ENCODE measurements at regions not wholly inside any gene's neighbourhood (a gene's known extent, or its start where the extent isn't known, plus 50 kb on each side); places are given as distances from the start of the nearest gene placed in this dataset.

DNA sequence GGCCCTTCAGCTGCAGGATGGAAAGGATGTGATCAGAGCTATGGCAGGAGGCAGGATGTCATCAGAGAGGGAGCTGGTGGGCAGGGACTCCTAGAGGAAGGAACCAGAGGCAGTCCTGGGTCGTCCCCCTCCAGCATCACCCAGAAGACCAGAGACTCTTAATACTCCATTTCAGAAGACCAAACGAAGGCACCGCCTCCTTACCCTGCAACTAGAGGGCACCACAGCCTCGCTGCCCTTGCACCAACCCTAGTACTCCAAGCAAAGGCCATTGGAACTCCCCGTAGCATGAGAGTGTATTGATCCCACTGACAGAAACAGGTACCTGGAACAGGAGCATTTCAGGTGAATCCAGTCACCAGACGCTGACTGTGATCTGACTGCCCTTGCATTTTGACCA is 598.1 kb downstream of the NPHP4 start:
- Histone ChIP-seq H3K27me3 (ENCODE audit: control insufficient read depth, insufficient read depth, low read length) (no peaks in the 10 kb centered on the region), H3K36me3 (ENCODE audit: control insufficient read depth, insufficient read depth, low read length) (no peaks in the 10 kb centered on the region), H3K4me3 (ENCODE audit: low read depth, low read length) (no peak overlapping the region), H3K9ac (ENCODE audit: low read length) (no peak overlapping the region), H3K4me1 (ENCODE audit: control insufficient read depth, insufficient read depth, low read length) (no peaks in the 10 kb centered on the region), H3K27ac (ENCODE audit: low read depth, low read length) (no peak overlapping the region), H3K9me3 (ENCODE audit: control insufficient read depth, insufficient read depth, low read depth, low read length) (peaks cover 4% of the 10 kb centered on the region; the same call in 1 of the 2 replicates)

DNA sequence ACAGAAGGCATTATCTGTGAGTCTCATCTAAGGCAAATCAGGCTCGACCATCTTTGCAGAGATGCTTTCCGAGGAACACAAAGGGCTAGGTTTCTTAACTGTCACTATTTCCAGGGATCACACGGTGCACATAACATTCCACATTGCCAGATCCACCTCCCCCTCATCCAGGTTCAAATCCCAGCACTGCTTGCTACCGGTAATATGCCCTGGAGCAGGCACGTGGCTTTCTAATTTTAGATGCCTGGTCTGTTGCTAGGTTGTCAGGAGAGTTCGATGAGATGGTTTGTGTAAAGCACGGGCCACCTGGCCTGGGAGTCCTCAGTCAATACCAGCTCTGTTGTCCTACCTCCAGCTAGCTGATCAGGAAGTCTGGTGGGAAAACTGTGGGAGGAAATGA is 598.6 kb downstream of the NPHP4 start:
- no peak overlapping the region for H3K4me3 ChIP-seq (ENCODE audit: low read depth, low read length)
- H3K27me3 ChIP-seq (ENCODE audit: control insufficient read depth, insufficient read depth, low read length) = no peaks in the 10 kb centered on the region
- H3K27ac ChIP-seq (ENCODE audit: low read depth, low read length) = no peak overlapping the region
- no peak overlapping the region for H3K9ac ChIP-seq (ENCODE audit: low read length)
- no peaks in the 10 kb centered on the region for H3K36me3 ChIP-seq (ENCODE audit: control insufficient read depth, insufficient read depth, low read length)
- peaks cover 4% of the 10 kb centered on the region; the same call in 1 of the 2 replicates for H3K9me3 ChIP-seq (ENCODE audit: control insufficient read depth, insufficient read depth, low read depth, low read length)
- H3K4me1 ChIP-seq (ENCODE audit: control insufficient read depth, insufficient read depth, low read length) = no peaks in the 10 kb centered on the region

DNA sequence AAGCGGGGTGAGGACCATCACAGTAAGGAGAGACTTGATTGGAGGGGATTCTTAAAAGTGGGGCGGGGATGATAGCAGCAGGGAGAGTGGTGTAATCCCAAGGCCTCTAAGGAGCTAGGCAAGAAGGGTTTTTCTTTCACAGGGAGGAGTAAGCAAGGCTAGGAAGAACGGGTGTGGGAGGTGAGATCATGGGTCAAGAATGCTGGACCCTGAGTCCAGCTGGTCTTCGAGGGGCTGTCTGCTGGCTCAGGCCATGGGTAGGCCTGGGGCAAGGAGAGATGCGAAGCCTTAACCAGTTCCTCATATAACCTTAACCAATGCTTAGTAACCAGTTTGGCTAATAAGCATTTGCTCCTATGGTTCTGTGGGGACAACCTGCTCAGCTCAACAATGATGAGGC is 599.1 kb downstream of the NPHP4 start:
- H3K4me1 ChIP-seq (ENCODE audit: control insufficient read depth, insufficient read depth, low read length) = no peaks in the 10 kb centered on the region
- no peak overlapping the region for H3K4me3 ChIP-seq (ENCODE audit: low read depth, low read length)
- peaks cover 4% of the 10 kb centered on the region; the same call in 1 of the 2 replicates for H3K9me3 ChIP-seq (ENCODE audit: control insufficient read depth, insufficient read depth, low read depth, low read length)
- H3K27me3 ChIP-seq (ENCODE audit: control insufficient read depth, insufficient read depth, low read length) = no peaks in the 10 kb centered on the region
- H3K9ac ChIP-seq (ENCODE audit: low read length) = no peak overlapping the region
- no peak overlapping the region for H3K27ac ChIP-seq (ENCODE audit: low read depth, low read length)
- no peaks in the 10 kb centered on the region for H3K36me3 ChIP-seq (ENCODE audit: control insufficient read depth, insufficient read depth, low read length)

DNA sequence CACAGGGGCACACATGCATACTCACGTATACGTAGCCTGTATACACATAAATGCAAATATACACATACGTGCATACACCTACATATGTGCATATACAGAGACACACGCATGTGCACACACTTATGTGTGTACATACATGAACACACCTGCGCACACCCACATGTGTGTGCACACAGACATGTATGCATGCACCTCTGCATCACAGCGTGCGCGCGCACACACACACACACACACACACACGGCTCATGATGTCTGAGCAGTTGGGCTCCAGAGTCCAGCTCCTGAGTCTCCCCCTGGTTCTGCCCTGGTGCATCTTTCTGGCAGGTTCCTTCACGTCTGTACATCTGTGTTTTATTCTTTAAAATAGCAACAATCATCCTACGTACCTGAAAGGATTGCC is 600.5 kb downstream of the NPHP4 start:
- Histone ChIP-seq H3K4me3 (ENCODE audit: low read depth, low read length) (no peak overlapping the region), H3K36me3 (ENCODE audit: control insufficient read depth, insufficient read depth, low read length) (no peaks in the 10 kb centered on the region), H3K9ac (ENCODE audit: low read length) (no peak overlapping the region), H3K4me1 (ENCODE audit: control insufficient read depth, insufficient read depth, low read length) (no peaks in the 10 kb centered on the region), H3K9me3 (ENCODE audit: control insufficient read depth, insufficient read depth, low read depth, low read length) (peaks cover 4% of the 10 kb centered on the region; the same call in 1 of the 2 replicates), H3K27me3 (ENCODE audit: control insufficient read depth, insufficient read depth, low read length) (no peaks in the 10 kb centered on the region), H3K27ac (ENCODE audit: low read depth, low read length) (no peak overlapping the region)

DNA sequence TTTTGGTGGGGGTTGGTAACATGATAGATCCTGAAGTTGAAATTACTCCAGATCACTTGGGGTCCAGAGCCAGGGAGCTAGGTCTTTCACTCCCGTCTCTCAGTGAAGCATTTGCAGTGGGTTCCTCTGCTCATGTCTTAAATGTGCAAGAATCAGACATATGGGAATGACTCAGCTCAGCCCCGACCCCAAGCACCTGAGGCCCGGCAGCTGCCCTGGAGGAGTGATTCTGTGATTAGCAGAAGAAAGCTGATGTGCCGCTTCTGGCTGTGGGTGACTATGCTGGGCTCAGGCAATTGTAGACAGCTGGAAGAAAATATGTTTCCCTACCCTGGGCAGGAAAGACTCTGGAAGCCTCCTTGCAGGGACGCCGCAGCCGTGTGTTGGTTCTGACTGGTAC is 601.7 kb downstream of the NPHP4 start:
- Histone ChIP-seq H3K4me1 (ENCODE audit: control insufficient read depth, insufficient read depth, low read length) (no peaks in the 10 kb centered on the region), H3K27me3 (ENCODE audit: control insufficient read depth, insufficient read depth, low read length) (no peaks in the 10 kb centered on the region), H3K36me3 (ENCODE audit: control insufficient read depth, insufficient read depth, low read length) (no peaks in the 10 kb centered on the region), H3K9ac (ENCODE audit: low read length) (no peak overlapping the region), H3K27ac (ENCODE audit: low read depth, low read length) (no peak overlapping the region), H3K4me3 (ENCODE audit: low read depth, low read length) (no peak overlapping the region), H3K9me3 (ENCODE audit: control insufficient read depth, insufficient read depth, low read depth, low read length) (no peaks in the 10 kb centered on the region)

DNA sequence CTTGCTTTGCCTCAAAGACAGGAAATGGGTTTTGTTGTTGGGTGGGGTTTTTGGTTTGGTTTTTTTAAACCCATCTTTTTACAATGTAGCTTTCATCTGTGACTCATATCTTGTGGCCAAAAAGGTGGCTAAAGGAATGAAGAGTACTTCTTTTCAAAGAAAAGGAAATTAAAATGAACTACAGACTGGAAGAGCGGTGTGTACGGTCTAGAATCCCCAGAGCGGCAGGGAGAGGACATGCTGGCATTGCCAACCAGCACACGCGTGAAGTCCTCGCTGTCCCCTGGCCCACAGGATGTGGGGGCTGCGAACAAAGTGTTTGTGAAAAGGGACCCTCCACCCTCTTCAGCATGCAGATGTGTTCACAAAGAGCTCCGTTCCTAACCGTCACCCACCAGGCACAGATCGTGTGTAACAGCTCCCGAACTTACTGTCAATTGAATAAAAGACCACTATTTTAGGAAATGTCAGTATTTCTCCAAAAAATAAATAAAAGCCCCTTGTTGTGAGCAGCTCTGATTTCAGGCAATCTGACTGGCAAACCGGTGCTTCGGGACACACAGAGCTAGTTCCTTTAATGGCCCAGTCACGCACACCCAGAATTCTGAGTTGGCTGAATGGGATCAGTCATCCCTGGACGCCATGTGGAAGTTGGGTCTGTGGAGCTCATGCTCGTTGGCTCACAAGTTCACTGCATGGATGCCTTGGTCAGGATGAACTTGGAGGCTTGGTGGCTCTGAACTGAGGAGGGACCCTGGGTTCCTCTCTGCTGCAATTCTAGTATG is 602.9 kb downstream of the NPHP4 start:
- no peak overlapping the region for H3K27ac ChIP-seq (ENCODE audit: low read depth, low read length)
- H3K4me1 ChIP-seq (ENCODE audit: control insufficient read depth, insufficient read depth, low read length) = no peaks in the 10 kb centered on the region
- H3K36me3 ChIP-seq (ENCODE audit: control insufficient read depth, insufficient read depth, low read length) = no peaks in the 10 kb centered on the region
- H3K4me3 ChIP-seq (ENCODE audit: low read depth, low read length) = no peak overlapping the region
- no peaks in the 10 kb centered on the region for H3K9me3 ChIP-seq (ENCODE audit: control insufficient read depth, insufficient read depth, low read depth, low read length)
- no peaks in the 10 kb centered on the region for H3K27me3 ChIP-seq (ENCODE audit: control insufficient read depth, insufficient read depth, low read length)
- no peak overlapping the region for H3K9ac ChIP-seq (ENCODE audit: low read length)

DNA sequence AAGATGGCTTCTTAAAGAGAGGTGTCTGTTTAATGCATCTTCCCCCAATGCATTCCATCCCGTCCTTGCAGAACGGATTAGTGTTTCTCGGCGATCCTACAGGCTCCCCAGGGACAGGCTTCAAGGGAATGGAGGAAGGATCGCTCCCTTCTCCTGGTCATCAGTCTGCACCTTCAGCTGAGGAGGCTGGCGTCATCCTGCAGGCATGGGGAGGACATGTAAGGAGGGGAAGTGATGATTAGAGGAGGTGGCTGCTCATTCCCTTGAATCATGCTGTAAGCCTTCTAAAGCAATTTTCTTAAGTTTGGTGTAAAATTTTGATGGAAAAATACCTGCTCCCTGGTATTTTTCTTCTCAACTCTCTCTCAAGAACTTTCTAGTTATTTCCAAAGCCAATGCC is 603.6 kb downstream of the NPHP4 start:
- Histone ChIP-seq H3K36me3 (ENCODE audit: control insufficient read depth, insufficient read depth, low read length) (no peaks in the 10 kb centered on the region), H3K9me3 (ENCODE audit: control insufficient read depth, insufficient read depth, low read depth, low read length) (no peaks in the 10 kb centered on the region), H3K4me3 (ENCODE audit: low read depth, low read length) (no peak overlapping the region), H3K9ac (ENCODE audit: low read length) (no peak overlapping the region), H3K27me3 (ENCODE audit: control insufficient read depth, insufficient read depth, low read length) (no peaks in the 10 kb centered on the region), H3K27ac (ENCODE audit: low read depth, low read length) (no peak overlapping the region), H3K4me1 (ENCODE audit: control insufficient read depth, insufficient read depth, low read length) (no peaks in the 10 kb centered on the region)

DNA sequence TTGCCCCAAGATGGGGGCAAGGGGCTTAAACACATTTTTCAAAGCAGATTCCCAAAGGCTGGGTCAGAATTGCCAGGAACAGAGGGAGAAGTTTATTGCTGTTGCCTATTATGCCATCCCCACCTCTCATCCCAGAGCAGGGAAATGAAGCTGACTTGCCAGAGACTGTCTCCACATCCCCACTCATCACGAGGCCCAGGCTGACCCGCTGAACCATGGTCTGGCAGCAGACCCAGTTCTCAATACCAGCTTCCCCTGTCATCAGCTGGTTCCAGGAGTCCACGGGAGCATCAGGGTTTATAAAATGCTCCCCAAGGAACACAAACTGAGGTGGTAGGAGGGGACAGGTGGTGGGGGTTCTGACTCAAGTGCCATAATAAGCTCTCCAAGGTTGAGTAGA is 605.9 kb downstream of the NPHP4 start:
- Histone ChIP-seq H3K4me1 (ENCODE audit: control insufficient read depth, insufficient read depth, low read length) (no peaks in the 10 kb centered on the region), H3K9ac (ENCODE audit: low read length) (no peak overlapping the region), H3K27me3 (ENCODE audit: control insufficient read depth, insufficient read depth, low read length) (peaks cover 3% of the 10 kb centered on the region; the same call in 1 of the 2 replicates), H3K9me3 (ENCODE audit: control insufficient read depth, insufficient read depth, low read depth, low read length) (no peaks in the 10 kb centered on the region), H3K36me3 (ENCODE audit: control insufficient read depth, insufficient read depth, low read length) (no peaks in the 10 kb centered on the region), H3K4me3 (ENCODE audit: low read depth, low read length) (no peak overlapping the region), H3K27ac (ENCODE audit: low read depth, low read length) (no peak overlapping the region)

DNA sequence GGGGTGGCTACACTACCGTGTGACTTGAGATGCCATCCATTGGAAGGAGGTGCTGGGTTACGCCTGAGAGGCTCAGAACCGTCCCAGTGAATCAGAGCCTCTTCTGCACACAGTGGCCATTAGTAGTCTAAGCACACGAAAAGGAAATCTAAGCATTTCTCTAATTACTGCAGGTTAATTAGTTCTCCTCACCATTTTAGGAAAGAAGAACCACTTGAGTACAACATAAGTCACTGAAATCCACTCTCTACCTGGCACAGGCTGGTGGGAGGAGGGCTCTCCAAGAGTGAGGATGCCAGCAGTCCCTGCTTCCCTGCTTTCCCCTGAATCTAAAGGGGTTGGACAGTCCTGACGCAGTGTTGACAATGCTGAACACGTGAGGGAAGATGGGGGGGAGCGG is 606.3 kb downstream of the NPHP4 start:
- Histone ChIP-seq H3K27me3 (ENCODE audit: control insufficient read depth, insufficient read depth, low read length) (peaks cover 3% of the 10 kb centered on the region; the same call in 1 of the 2 replicates), H3K27ac (ENCODE audit: low read depth, low read length) (no peak overlapping the region), H3K9me3 (ENCODE audit: control insufficient read depth, insufficient read depth, low read depth, low read length) (no peaks in the 10 kb centered on the region), H3K36me3 (ENCODE audit: control insufficient read depth, insufficient read depth, low read length) (no peaks in the 10 kb centered on the region), H3K4me3 (ENCODE audit: low read depth, low read length) (no peak overlapping the region), H3K9ac (ENCODE audit: low read length) (no peak overlapping the region), H3K4me1 (ENCODE audit: control insufficient read depth, insufficient read depth, low read length) (no peaks in the 10 kb centered on the region)

DNA sequence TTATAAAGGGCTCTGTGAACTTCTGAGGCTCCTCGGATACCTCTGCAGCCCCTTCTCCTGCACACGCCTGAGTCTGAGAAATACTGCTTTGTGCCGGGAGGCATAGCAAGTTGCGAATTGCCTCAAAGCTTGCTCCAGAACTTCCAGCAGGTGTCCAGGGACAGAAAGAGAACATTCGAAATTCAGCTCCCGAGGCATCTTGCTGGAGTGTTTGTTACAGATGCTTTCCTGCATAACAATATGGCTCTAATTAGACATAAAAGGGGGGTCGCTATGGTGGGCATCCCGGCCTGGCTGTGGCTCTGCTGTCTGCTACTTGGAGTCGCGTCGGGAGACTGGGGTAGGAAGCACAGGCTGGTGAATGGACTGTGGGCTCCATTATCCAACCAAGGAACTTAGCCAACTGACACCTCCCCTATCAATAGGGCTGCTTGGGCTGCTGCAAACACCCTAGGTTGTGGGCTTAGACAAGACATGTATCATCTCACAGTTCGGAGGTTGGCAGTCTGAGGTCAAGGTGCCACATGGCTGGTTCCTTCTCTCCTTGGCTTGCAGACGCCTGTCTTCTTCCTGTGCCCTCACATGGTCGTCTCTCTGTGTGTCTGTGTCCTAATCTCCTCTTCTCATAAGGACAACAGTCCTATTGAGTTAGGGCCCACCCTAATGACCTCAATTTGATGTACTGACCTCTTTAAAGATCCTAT is 607.0 kb downstream of the NPHP4 start:
- H3K4me1 ChIP-seq (ENCODE audit: control insufficient read depth, insufficient read depth, low read length) = no peaks in the 10 kb centered on the region
- H3K27me3 ChIP-seq (ENCODE audit: control insufficient read depth, insufficient read depth, low read length) = peaks cover 3% of the 10 kb centered on the region; the same call in 1 of the 2 replicates
- no peaks in the 10 kb centered on the region for H3K36me3 ChIP-seq (ENCODE audit: control insufficient read depth, insufficient read depth, low read length)
- no peak overlapping the region for H3K9ac ChIP-seq (ENCODE audit: low read length)
- no peak overlapping the region for H3K27ac ChIP-seq (ENCODE audit: low read depth, low read length)
- H3K9me3 ChIP-seq (ENCODE audit: control insufficient read depth, insufficient read depth, low read depth, low read length) = no peaks in the 10 kb centered on the region
- no peak overlapping the region for H3K4me3 ChIP-seq (ENCODE audit: low read depth, low read length)

DNA sequence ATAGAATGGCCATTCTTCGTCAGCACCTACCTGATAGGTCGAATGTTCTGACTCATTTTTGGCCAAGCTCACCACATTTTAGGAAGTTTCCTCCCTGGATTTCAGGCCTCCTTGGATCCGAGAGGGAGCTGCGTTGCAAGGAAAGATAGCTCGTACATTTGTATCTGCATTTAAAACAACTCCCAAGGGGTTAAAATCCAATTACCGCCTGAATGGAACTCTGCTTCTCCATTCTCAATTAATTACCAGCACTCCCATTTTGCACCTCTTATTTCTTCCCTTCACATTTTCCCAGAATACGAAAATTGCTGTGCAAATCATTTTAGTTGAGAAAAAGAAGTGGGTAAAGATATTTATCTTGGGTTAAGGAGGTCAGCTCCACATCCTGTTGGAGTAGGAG is 610.7 kb downstream of the NPHP4 start:
- peaks cover 3% of the 10 kb centered on the region; the same call in 1 of the 2 replicates for H3K27me3 ChIP-seq (ENCODE audit: control insufficient read depth, insufficient read depth, low read length)
- H3K9ac ChIP-seq (ENCODE audit: low read length) = no peak overlapping the region

More for the DNA sequence above, 610.7 kb downstream of the NPHP4 start:
- no peaks in the 10 kb centered on the region for H3K9me3 ChIP-seq (ENCODE audit: control insufficient read depth, insufficient read depth, low read depth, low read length)
- H3K27ac ChIP-seq (ENCODE audit: low read depth, low read length) = no peak overlapping the region
- H3K4me1 ChIP-seq (ENCODE audit: control insufficient read depth, insufficient read depth, low read length) = no peaks in the 10 kb centered on the region
- no peaks in the 10 kb centered on the region for H3K36me3 ChIP-seq (ENCODE audit: control insufficient read depth, insufficient read depth, low read length)
- no peak overlapping the region for H3K4me3 ChIP-seq (ENCODE audit: low read depth, low read length)

Measured in HUES6 (cell line).